ENCODE measurements at regions not wholly inside any gene's neighbourhood (a gene's known extent, or its start where the extent isn't known, plus 50 kb on each side); places are given as distances from the start of the nearest gene placed in this dataset.
"Not testable (repeated sequence)": the region's sequence is repeated elsewhere in the genome, so short reads cannot be mapped to it uniquely, and the experiment has no call there.

- DNase-seq = no peak
These were observed 195.4 kb upstream of the MAMLD1 start for GRCh38 chrX:150167482-150168324.

GRCh38 chrX:150182161-150182560, 181.0 kb upstream of the MAMLD1 start:
- DNase-seq = no peak

GRCh38 chrX:150184491-150184890, 178.6 kb upstream of the MAMLD1 start:
- no peak for DNase-seq

- no peak for DNase-seq
These were observed 177.4 kb upstream of the MAMLD1 start for GRCh38 chrX:150185766-150186165.

- no peak for DNase-seq
These were observed 170.3 kb upstream of the MAMLD1 start for GRCh38 chrX:150192816-150193215.

- no peak for DNase-seq
These were observed 166.8 kb upstream of the MAMLD1 start for GRCh38 chrX:150196285-150196684.

- no peak for DNase-seq
These were observed 165.7 kb upstream of the MAMLD1 start for GRCh38 chrX:150197388-150197787.

GRCh38 chrX:150198776-150199175, 164.3 kb upstream of the MAMLD1 start:
- no peak for DNase-seq

GRCh38 chrX:150199181-150199580, 163.9 kb upstream of the MAMLD1 start:
- no peak for DNase-seq

GRCh38 chrX:150199803-150200202, 163.3 kb upstream of the MAMLD1 start:
- DNase-seq = no peak

GRCh38 chrX:150200361-150200760, 162.8 kb upstream of the MAMLD1 start:
- DNase-seq = no peak

- peak; percentile 12 to 39 for DNase-seq
These were observed 162.3 kb upstream of the MAMLD1 start for GRCh38 chrX:150200820-150201287.

- DNase-seq = no peak
These were observed 161.7 kb upstream of the MAMLD1 start for GRCh38 chrX:150201391-150201790.

- DNase-seq = no peak
These were observed 161.3 kb upstream of the MAMLD1 start for GRCh38 chrX:150201841-150202240.

- DNase-seq = no peak
These were observed 160.4 kb upstream of the MAMLD1 start for GRCh38 chrX:150202641-150203247.

GRCh38 chrX:150203248-150203645, 159.9 kb upstream of the MAMLD1 start:
- DNase-seq = no peak

GRCh38 chrX:150205011-150205410, 158.1 kb upstream of the MAMLD1 start:
- no peak for DNase-seq

- DNase-seq = no peak
These were observed 155.4 kb upstream of the MAMLD1 start for GRCh38 chrX:150207733-150208132.

GRCh38 chrX:150211988-150212387, 151.1 kb upstream of the MAMLD1 start:
- no peak for DNase-seq

GRCh38 chrX:150212672-150213480, 150.2 kb upstream of the MAMLD1 start:
- no peak for DNase-seq

- no peak for DNase-seq
These were observed 149.6 kb upstream of the MAMLD1 start for GRCh38 chrX:150213481-150214030.

- not testable (repeated sequence) for DNase-seq
These were observed 147.1 kb upstream of the MAMLD1 start for GRCh38 chrX:150216000-150216399.

- DNase-seq = no peak
These were observed 146.4 kb upstream of the MAMLD1 start for GRCh38 chrX:150216716-150217115.

Data from stimulated activated CD4-positive, alpha-beta T cell treated with anti-CD3 and anti-CD28 coated beads, Interleukin-2, amount 100 ng/mL, for 48 hours (primary cell).